Caco-2 (cell line): ENCODE measurements at regions not wholly inside any gene's neighbourhood (a gene's known extent, or its start where the extent isn't known, plus 50 kb on each side); places are given as distances from the start of the nearest gene placed in this dataset.

Source experiments
- BruUV-seq: library from RNA; stranded (reverse); fragments of 400-500 nt; replicated peaks from 2 replicates; lab custom pipeline; 2021; lab: Mats Ljungman, UMichigan
- CTCF ChIA-PET: fragments of 300-600 bp; sonication (Branson Sonifier 250); formaldehyde crosslinking; loops from one replicate; lab custom pipeline; 2022; ENCODE audit warnings: antibody characterized with exemption; lab: Charles Lee
- POLR2A ChIA-PET: fragments of 300-600 bp; sonication (Branson Sonifier 250); formaldehyde crosslinking; loops from one replicate; lab custom pipeline; 2022; ENCODE audit warnings: antibody characterized with exemption; lab: Charles Lee
- DNase-seq, 2 experiments: peaks; one replicate each; pipeline versions ENCODE4 v3.0.0 to v3.0.0-alpha.2; 2020 to 2022
- H3K27me3 ChIP-seq: replicated peaks from 2 replicates; pipeline ENCODE4 v1.6.0; 2011; ENCODE audit warnings: low read length; ENCODE audit not compliant: control insufficient read depth, insufficient read depth
- H3K36me3 ChIP-seq: 2 replicates; pipeline ENCODE4 v1.5.1; 2011; ENCODE audit warnings: low read length; ENCODE audit not compliant: control insufficient read depth, insufficient read depth
- H3K4me1 ChIP-seq: fragments of 250-450 bp; sonication (Bioruptor Pico); 2 replicates; pipeline ENCODE4 v1.5.1; 2020; ENCODE audit warnings: mild to moderate bottlenecking
- H3K4me3 ChIP-seq: 2 replicates; pipeline ENCODE4 v1.5.1; 2011; ENCODE audit warnings: low read depth, mild to moderate bottlenecking, control low read depth, low read length
- H3K9me3 ChIP-seq: fragments of 250-450 bp; sonication (Bioruptor Pico); 2 replicates; pipeline ENCODE4 v1.5.1; 2020; ENCODE audit warnings: mild to moderate bottlenecking, moderate library complexity
- H3K27ac Mint-ChIP-seq: one replicate; pipeline ENCODE4 v1.8.0; 2022; ENCODE audit warnings: mixed read lengths; ENCODE audit not compliant: unreplicated experiment
- H3K27me3 Mint-ChIP-seq: one replicate; pipeline ENCODE4 v1.8.0; 2022; ENCODE audit warnings: mixed read lengths; ENCODE audit not compliant: insufficient read depth, unreplicated experiment
- H3K36me3 Mint-ChIP-seq: one replicate; pipeline ENCODE4 v1.8.0; 2022; ENCODE audit warnings: mild to moderate bottlenecking, mixed read lengths; ENCODE audit not compliant: insufficient read depth, unreplicated experiment
- H3K4me1 Mint-ChIP-seq: one replicate; pipeline ENCODE4 v1.8.0; 2022; ENCODE audit warnings: low read depth, mixed read lengths; ENCODE audit not compliant: unreplicated experiment
- H3K4me3 Mint-ChIP-seq: one replicate; pipeline ENCODE4 v1.8.0; 2022; ENCODE audit warnings: mild to moderate bottlenecking, moderate library complexity, mixed read lengths; ENCODE audit not compliant: unreplicated experiment
- H3K9me3 Mint-ChIP-seq: one replicate; pipeline ENCODE4 v1.8.0; 2022; ENCODE audit warnings: mixed read lengths; ENCODE audit not compliant: unreplicated experiment
- CTCF ChIP-seq, 2 experiments: fragments of 200-600 bp in 1 of 2; IDR thresholded peaks; 1 replicate in 1 of 2; 2 replicates in 1 of 2; pipeline versions ENCODE4 v1.5.1 to v1.8.0; 2011 to 2022; ENCODE audit warnings: antibody characterized with exemption in 1 of 2, control low read depth in 1 of 2, inconsistent platforms in 1 of 2, low read depth in 1 of 2, low read length in 1 of 2, mild to moderate bottlenecking in 1 of 2, moderate library complexity in 1 of 2; ENCODE audit not compliant: insufficient read depth in 1 of 2, severe bottlenecking in 1 of 2, unreplicated experiment in 1 of 2
- intact Hi-C: fragments of 100-400 bp; cut with micrococcal nuclease; formaldehyde crosslinking; loops from one replicate; pipeline ENCODE4 v1.10.0; 2022; ENCODE audit not compliant: unreplicated experiment

- no TSS peak for BruUV-seq
- TF ChIP-seq CTCF (IDR thresholded peaks at IDR 0.05; ENCODE audit: insufficient read depth in 1 of 2, low read depth in 1 of 2, low read length in 1 of 2, severe bottlenecking in 1 of 2, unreplicated experiment in 1 of 2) = no peak
- Mint-ChIP-seq H3K27me3 (no peaks in the 10 kb centered on the region), H3K4me1 (no peaks in the 10 kb centered on the region), H3K9me3 (no peaks in the 10 kb centered on the region), H3K36me3 (no peaks in the 10 kb centered on the region), H3K27ac (no peak overlapping the region), H3K4me3 (no peak overlapping the region)
- ChIA-PET CTCF (no interaction called here), POLR2A (no interaction called here)
- H3K36me3 ChIP-seq = no peaks in the 10 kb centered on the region
- no peak overlapping the region for H3K4me3 ChIP-seq
- H3K4me1 ChIP-seq = no peaks in the 10 kb centered on the region
- intact Hi-C loops = no loop called here
- no peaks in the 10 kb centered on the region for H3K27me3 ChIP-seq
- H3K9me3 ChIP-seq = no peaks in the 10 kb centered on the region
- DNase-seq = no peak
These were observed 86.0 kb downstream of the FUNDC1 start for GRCh38 chrX:44456685-44457084.

- ChIA-PET POLR2A (no interaction called here), CTCF (no interaction called here)
- H3K9me3 Mint-ChIP-seq = no peaks in the 10 kb centered on the region
- Histone ChIP-seq H3K9me3 (no peaks in the 10 kb centered on the region), H3K4me1 (no peaks in the 10 kb centered on the region), H3K27me3 (no peaks in the 10 kb centered on the region), H3K36me3 (no peaks in the 10 kb centered on the region), H3K4me3 (no peak overlapping the region)
- TF ChIP-seq CTCF (IDR thresholded peaks at IDR 0.05; ENCODE audit: insufficient read depth in 1 of 2, low read depth in 1 of 2, low read length in 1 of 2, severe bottlenecking in 1 of 2, unreplicated experiment in 1 of 2) = no peak
- H3K27me3 Mint-ChIP-seq = no peaks in the 10 kb centered on the region
- H3K27ac Mint-ChIP-seq = no peak overlapping the region
- no peak overlapping the region for H3K4me3 Mint-ChIP-seq
- no peaks in the 10 kb centered on the region for H3K36me3 Mint-ChIP-seq
- H3K4me1 Mint-ChIP-seq = no peaks in the 10 kb centered on the region
- intact Hi-C loops = no loop called here
- BruUV-seq = no TSS peak
- no peak for DNase-seq
These were observed 91.6 kb downstream of the FUNDC1 start for GRCh38 chrX:44451056-44451455.

- intact Hi-C loops = no loop called here
- Histone ChIP-seq H3K36me3 (no peaks in the 10 kb centered on the region), H3K4me1 (no peaks in the 10 kb centered on the region), H3K9me3 (no peaks in the 10 kb centered on the region), H3K27me3 (no peaks in the 10 kb centered on the region), H3K4me3 (no peak overlapping the region)
- H3K4me1 Mint-ChIP-seq = no peaks in the 10 kb centered on the region
- CTCF ChIA-PET = no interaction called here
- no peak overlapping the region for H3K4me3 Mint-ChIP-seq
- no peak for DNase-seq
- no TSS peak for BruUV-seq
- no peaks in the 10 kb centered on the region for H3K27me3 Mint-ChIP-seq
- H3K9me3 Mint-ChIP-seq = no peaks in the 10 kb centered on the region
- H3K36me3 Mint-ChIP-seq = no peaks in the 10 kb centered on the region
- H3K27ac Mint-ChIP-seq = no peak overlapping the region
- POLR2A ChIA-PET = no interaction called here
- no peak for TF ChIP-seq CTCF (IDR thresholded peaks at IDR 0.05; ENCODE audit: insufficient read depth in 1 of 2, low read depth in 1 of 2, low read length in 1 of 2, severe bottlenecking in 1 of 2, unreplicated experiment in 1 of 2)
These were observed 95.4 kb downstream of the FUNDC1 start for GRCh38 chrX:44447214-44447613.
